K562 (cell line): ENCODE measurements at regions not wholly inside any gene's neighbourhood (a gene's known extent, or its start where the extent isn't known, plus 50 kb on each side); places are given as distances from the start of the nearest gene placed in this dataset.

Experiments
- ASH1L ChIP-seq: fragments of 450-650 bp; IDR thresholded peaks from 2 replicates; pipeline ENCODE4 v1.6.1; 2018; ENCODE audit warnings: borderline replicate concordance, mild to moderate bottlenecking, low read depth; ENCODE audit not compliant: partially characterized antibody
- ATF4 ChIP-seq: fragments of 450-650 bp; formaldehyde crosslinking; IDR thresholded peaks from 2 replicates; pipeline ENCODE4 v1.4.0; 2022; ENCODE audit warnings: mild to moderate bottlenecking, moderate library complexity
- CTCF ChIP-seq, 3 experiments: IDR thresholded peaks in 2 of 3; conservative IDR thresholded peaks in 1 of 3; 2 replicates each; pipeline ENCODE4 v1.5.1; 2011 to 2012; ENCODE audit warnings: low read length in 3 of 3, mild to moderate bottlenecking in 3 of 3, control low read depth in 2 of 3, improper control_type of control experiment in 1 of 3, inconsistent platforms in 1 of 3, low read depth in 1 of 3, mixed read lengths in 1 of 3, moderate library complexity in 1 of 3; ENCODE audit not compliant: insufficient read depth in 2 of 3
- SIRT6 ChIP-seq: IDR thresholded peaks from one replicate; pipeline ENCODE4 v1.6.1; 2012; ENCODE audit warnings: low read depth, mild to moderate bottlenecking, control low read depth, inconsistent platforms, low read length, moderate library complexity
- SREBF2 ChIP-seq: sonication (generic); formaldehyde crosslinking; IDR thresholded peaks from 2 replicates; pipeline ENCODE4 v1.4.0; 2020; ENCODE audit warnings: mild to moderate bottlenecking, missing genetic modification reagents
- TF ChIP-seq, protein P1 (sequence below): sonication (generic); formaldehyde crosslinking; IDR thresholded peaks from 2 replicates; pipeline ENCODE4 v1.8.1; 2022; ENCODE audit warnings: missing genetic modification reagents

- TF ChIP-seq CTCF (IDR thresholded peaks at IDR 0.05 in 2 of 3, conservative IDR thresholded peaks at IDR 0.05 in 1 of 3; ENCODE audit: insufficient read depth in 2 of 3, low read depth in 1 of 3, low read length in 3 of 3) (no peak), SREBF2 (CRISPR knock-in tag) (no peak), ASH1L (no peak), SIRT6 (no peak), ATF4 (CRISPR knock-in tag) (no peak)
- TF ChIP-seq, protein P1, sequence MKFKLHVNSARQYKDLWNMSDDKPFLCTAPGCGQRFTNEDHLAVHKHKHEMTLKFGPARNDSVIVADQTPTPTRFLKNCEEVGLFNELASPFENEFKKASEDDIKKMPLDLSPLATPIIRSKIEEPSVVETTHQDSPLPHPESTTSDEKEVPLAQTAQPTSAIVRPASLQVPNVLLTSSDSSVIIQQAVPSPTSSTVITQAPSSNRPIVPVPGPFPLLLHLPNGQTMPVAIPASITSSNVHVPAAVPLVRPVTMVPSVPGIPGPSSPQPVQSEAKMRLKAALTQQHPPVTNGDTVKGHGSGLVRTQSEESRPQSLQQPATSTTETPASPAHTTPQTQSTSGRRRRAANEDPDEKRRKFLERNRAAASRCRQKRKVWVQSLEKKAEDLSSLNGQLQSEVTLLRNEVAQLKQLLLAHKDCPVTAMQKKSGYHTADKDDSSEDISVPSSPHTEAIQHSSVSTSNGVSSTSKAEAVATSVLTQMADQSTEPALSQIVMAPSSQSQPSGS (CRISPR knock-in tag): no peak
Measured at GRCh38 chr13:19023115-19023514, 158.5 kb downstream of the TUBA3C start.
